ENCODE measurements at regions not wholly inside any gene's neighbourhood (a gene's known extent, or its start where the extent isn't known, plus 50 kb on each side); places are given as distances from the start of the nearest gene placed in this dataset.

- H3K4me1 ChIP-seq (ENCODE audit: control insufficient read depth, extremely low read depth, insufficient read depth, low read length) = peaks cover 4% of the 10 kb centered on the region
- POLR2A ChIA-PET = no interaction called here
- no TSS peak for BruUV-seq (replicated peaks)
- TF ChIP-seq MYC (IDR thresholded peaks at IDR 0.05; ENCODE audit: low read depth, low read length) (no peak), GATA2 (IDR thresholded peaks at IDR 0.05; ENCODE audit: insufficient read depth, insufficient read length, low read depth, low read length) (no peak), POLR2A (IDR thresholded peaks at IDR 0.05; ENCODE audit: low read depth, low read length) (no peak), POLR2AphosphoS5 (IDR thresholded peaks at IDR 0.05; ENCODE audit: insufficient read depth, low read depth, low read length) (no peak), CTCF (IDR thresholded peaks at IDR 0.05; ENCODE audit: extremely low read depth in 1 of 2, insufficient read depth in 1 of 2, low read depth in 1 of 2, low read length in 2 of 2) (no peak), JUN (IDR thresholded peaks at IDR 0.05; ENCODE audit: borderline replicate concordance, insufficient read depth, insufficient read length, low read depth) (no peak), MAX (IDR thresholded peaks at IDR 0.05; ENCODE audit: insufficient read depth, insufficient read length) (no peak), FOS (IDR thresholded peaks at IDR 0.05; ENCODE audit: borderline replicate concordance, insufficient read depth, low read length) (no peak), EZH2 (IDR thresholded peaks at IDR 0.05; ENCODE audit: borderline replicate concordance, low read depth, low read length, severe bottlenecking) (no peak)
- no peak overlapping the region for H3K4me2 ChIP-seq (ENCODE audit: insufficient read depth, low read length)
- FAIRE-seq (no peak), DNase-seq (ENCODE audit: low read depth, low spot score) (no peak)
- H3K27me3 ChIP-seq (ENCODE audit: control insufficient read depth in 2 of 2, insufficient read depth in 2 of 2, low read length in 2 of 2) = no peaks in the 10 kb centered on the region
- no peaks in the 10 kb centered on the region for H3K36me3 ChIP-seq (ENCODE audit: control insufficient read depth in 2 of 2, extremely low read depth in 1 of 2, insufficient read depth in 2 of 2, low read length in 2 of 2)
- H2AFZ ChIP-seq (ENCODE audit: low read depth, low read length) = no peak overlapping the region
- H4K20me1 ChIP-seq (replicated peaks; ENCODE audit: control insufficient read depth, extremely low read depth, insufficient read depth, low read length) = no peaks in the 10 kb centered on the region
- no peaks in the 10 kb centered on the region for H3K9me1 ChIP-seq (replicated peaks; ENCODE audit: control insufficient read depth, extremely low read depth, insufficient read depth, low read length)
- H3K4me3 ChIP-seq (replicated peaks in 1 of 3; ENCODE audit: insufficient read depth in 1 of 3, low read depth in 1 of 3, low read length in 3 of 3) = no peak overlapping the region
- intact Hi-C loops (cut with micrococcal nuclease) (no loop called here), dilution Hi-C loops (cut with MboI; ENCODE audit: extremely low pct_ligation_motif_present, low sequenced_read_pairs) (no loop called here)
- H3K9me3 ChIP-seq (replicated peaks; ENCODE audit: control insufficient read depth, insufficient read depth, low read length) = no peaks in the 10 kb centered on the region
- no peaks in the 10 kb centered on the region for H3K79me2 ChIP-seq (ENCODE audit: control insufficient read depth, insufficient read depth, low read length)
- H3K9ac ChIP-seq (replicated peaks; ENCODE audit: extremely low read depth, insufficient read depth, low read length) = no peak overlapping the region
- CTCF ChIA-PET = no interaction called here
- H3K27ac ChIP-seq (ENCODE audit: insufficient read depth, low read depth, low read length) = no peak overlapping the region
Observed at GRCh38 chr3:177672252-177672911, 475.1 kb upstream of the TBL1XR1 start.
